Activated T-cell treated with anti-CD3 and anti-CD28 coated beads for 1 hour (primary cell): ENCODE measurements at regions not wholly inside any gene's neighbourhood (a gene's known extent, or its start where the extent isn't known, plus 50 kb on each side); places are given as distances from the start of the nearest gene placed in this dataset.

ENCODE experiments used
- DNase-seq: peaks from one replicate; pipeline ENCODE4 v3.0.0-alpha.2; 2020; ENCODE audit warnings: low read depth

DNA sequence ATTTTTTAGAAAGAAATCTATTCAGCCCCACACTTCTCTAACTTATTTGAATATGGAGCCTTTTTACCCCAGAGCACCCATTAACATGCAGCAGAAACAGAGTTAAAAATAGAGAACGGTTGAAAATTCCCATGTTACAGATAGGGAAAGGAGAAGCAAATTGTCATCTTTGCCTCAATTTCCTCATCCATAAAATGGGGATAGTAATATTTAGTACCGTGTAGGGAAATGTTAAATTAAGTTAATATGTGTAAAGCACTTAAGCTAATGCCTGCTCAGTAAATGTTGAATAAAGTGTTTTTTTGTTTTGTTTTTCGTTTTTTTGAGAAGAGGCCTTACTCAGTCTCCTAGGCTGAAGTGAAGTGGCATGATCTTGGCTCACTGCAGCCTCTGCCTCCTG lies 50.3 kb downstream of the NAV1 start:
- DNase-seq, result no peak

DNA sequence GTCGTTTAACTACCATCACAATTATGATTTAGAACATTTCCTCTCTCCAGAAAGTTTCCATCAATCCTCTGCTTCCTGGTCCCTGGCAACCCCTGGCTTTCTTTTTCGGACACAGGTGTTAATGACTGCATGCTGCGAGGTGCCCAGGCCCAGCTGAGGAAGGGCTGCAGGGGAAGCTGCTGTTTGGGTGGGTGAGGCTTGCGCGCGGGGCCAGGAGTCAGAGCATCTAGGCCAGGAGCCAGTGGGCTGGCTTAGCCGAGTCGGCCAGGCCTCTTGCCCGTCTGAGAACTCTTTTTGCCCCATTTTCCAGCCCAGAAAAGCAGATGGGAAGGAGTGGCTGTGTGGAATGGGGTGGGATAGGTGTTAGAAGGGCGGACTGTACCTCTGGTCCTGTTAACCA lies 51.5 kb downstream of the NAV1 start:
- no peak for DNase-seq

DNA sequence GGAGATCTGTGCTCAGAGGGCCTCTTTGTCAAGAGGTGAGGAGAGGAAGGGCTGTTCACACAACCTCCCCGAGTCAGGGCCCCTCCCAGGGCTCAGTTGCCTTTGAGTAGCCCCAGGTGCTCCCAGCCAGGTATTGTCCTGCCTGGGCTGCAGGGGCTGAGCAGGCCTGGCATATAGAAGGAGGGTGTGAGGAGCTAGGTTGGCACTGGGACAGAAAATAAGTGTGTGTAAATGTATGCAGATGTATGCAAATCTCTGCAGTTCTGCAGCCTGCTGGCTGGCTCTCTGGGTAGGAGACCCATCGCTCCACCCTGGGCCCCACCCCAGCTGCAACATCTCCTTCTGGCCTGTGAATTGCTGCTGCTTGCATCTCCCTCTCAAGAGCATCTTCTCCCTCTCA lies 52.4 kb downstream of the NAV1 start:
- no peak for DNase-seq

DNA sequence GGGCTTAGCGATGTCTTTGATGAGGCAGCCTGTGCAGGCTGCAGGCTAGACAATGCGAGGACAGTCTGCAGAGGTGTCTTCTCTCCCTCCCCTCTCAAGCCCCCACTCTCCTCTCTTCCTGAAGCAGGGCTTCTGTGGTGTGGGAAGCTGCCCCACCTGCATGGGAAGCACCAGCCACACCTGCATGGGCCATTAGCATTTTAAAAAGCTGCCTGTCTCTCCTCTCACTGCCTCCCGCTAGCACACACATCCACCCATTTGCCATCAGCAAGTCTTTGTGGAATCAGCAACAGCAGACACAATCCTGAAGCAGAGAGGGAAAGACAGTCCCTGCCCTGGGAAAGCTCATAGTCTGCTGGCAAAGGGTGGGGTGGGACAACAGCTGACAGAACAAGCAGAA lies 53.1 kb downstream of the NAV1 start:
- no peak for DNase-seq

DNA sequence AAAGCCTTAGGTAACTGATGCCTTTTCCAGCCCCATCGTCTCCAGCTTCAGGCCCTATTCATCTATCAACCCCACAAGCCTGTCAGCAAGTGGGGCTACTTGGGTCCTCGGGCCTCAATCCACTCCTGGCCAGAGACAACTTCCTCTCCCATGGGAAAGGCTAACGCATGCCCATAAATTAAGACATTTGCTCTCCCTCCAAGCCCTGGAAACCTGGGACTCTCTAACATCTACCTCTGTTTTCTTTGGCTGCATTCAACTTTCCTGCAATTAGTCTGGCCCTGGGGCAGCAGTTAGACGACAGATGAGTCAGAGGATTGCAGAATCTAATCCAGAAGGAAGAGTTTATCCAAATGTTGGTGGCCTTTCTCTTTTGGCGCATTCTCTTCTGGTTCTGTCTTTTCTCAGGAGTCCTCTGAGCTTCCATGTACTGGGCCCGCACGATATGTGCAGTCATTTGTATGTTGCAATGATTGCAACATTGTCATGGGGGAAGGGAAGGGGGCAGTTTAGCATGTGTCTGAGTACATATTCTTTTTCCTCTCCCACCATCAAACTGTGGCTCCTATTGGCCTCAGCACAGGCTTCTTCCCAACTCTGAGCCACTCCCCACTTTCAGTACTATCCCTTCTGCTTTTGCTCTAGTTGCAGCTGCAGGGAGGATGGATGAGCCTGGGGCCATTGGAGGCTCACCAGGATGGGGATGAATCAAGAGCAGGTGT lies 54.4 kb downstream of the NAV1 start:
- no peak for DNase-seq

DNA sequence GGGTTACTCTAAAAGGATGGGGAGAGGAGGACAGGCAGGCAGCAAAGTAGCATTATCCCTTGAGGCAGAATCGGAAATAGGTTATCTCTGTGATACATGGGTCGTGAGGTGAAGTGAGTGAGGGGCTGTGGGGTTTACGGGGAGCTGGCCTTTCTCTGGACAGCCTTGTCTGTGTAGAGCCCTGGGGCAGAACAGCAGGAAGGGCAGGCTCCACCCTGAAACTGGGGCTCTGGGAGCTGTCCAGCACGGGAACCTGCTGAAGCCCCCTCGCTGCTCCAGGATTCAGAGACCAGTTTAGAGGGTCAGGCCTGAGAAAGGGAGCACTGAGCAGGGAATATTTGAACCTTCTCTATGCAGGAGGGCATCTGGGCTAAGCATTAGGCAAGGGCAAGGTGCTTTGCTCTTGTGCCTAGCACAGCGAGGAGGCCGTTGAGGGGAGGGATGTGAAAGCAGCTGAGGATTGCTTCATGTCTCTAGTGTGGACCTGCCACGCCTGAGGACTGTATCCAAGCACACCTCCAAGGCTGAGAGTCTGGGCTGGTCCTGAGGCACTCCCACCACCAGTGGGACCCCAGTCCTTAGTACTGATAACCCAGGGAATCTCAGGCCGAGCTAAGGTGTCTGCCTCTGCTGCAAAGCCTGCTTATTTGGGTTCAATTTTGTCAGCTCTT lies 55.8 kb downstream of the NAV1 start:
- no peak for DNase-seq

DNA sequence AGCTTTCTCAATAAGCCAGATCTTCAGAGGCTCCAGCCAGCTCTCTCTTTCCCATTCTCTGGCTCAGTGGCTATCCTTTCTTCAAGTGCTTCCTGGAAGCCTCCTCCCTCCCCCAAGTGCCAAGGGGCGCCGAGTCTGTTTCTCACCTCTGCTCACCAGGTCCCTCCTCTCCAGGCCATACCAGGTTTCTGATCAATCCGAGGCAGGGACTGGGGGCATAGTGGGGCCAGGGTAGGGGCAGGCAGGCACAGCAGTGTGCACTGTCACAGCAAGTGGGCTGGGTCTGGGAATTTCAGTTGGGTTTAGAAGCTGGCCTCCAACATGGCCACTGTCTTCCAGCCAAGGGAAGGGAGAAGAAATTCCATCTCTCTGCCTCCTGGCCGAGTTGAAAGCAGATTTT lies 56.5 kb downstream of the NAV1 start:
- DNase-seq, result no peak

DNA sequence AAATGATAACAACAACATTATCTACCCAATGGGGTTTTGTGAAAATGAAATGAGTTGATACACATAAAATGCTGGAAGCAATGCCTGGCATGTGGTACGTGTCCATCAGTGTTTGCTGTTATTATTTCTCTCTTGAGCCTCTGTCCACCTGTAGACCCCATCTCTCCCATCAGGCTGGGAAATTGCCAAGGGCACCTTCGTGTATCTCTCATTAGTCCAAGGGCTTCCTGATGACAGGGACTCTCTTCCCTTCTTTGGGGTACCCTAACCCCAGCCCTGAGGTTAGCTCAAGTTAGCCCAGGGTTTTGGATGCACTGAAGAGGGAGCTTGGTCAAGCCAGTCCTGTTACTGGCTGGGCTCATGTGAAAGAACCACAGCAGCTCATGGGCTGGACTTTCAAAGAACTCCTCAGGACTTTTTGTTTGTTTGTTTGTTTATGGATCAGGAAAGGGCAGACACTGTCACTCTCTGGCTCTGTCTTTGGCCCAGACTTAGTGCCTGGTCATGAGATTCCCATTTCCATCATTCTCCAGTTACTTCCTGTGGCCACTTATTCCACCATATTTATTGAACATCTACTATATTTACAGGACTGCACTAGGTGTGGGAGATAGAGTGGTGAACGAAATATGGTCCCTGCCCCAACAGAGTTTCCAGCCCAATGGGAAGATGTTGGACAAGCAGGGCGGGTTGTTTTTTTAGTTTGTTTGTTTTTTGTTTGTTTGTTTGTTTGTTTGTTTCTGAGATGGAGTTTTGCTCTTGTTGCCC lies 57.4 kb downstream of the NAV1 start:
- DNase-seq, result no peak

DNA sequence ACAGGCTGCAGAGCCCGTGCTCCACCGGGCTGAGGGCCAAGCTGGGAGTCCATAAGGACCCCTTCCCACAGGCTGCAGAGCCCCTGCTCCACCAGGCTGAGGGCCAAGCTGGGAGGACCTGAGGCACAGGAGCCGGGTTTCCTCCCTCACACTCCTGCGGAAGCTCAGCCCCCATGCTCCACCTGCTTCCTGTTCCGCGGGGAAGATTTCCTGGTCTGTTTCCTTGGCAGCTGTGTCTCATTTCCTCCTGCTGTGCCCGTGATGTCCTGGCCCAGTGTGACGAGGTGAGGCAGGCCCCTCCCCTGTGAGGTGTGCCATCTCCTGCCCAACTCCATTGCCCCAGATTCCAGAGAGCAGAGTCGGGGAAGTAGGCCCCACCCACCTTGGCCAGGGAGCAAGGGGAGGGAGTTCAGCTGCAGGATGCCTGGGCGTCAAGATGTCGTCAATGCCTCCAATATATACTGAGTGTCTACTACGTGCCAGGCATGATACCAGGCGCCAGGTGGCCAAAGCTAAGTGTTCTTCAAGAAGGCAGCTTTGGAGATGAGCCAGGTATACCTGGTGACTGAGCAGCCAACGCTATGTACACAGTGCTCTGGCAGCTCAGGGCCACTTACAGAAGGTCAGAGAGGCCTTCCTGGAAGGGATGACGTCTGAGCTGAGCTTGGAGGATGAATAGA lies 58.8 kb downstream of the NAV1 start:
- no peak for DNase-seq

DNA sequence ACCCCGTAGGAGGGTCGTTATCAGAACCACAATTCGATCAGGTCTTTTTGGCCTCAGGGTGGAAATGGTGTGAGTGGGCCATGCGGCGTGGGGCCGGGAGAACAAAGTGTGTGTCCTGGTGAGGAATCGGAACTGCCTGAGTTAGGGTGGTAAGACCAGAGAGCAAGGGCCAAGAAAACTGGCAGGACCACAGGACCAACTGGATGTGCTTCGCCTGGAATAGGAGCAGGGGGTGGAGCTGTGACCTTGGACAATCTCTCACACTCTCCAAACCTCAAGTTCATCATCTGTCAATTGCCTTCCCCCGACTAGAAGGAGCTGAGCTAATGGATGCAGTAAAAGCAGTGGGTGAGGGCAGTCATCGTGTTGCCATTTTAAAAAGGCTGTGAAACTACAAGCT lies 59.5 kb downstream of the NAV1 start:
- DNase-seq, result no peak

DNA sequence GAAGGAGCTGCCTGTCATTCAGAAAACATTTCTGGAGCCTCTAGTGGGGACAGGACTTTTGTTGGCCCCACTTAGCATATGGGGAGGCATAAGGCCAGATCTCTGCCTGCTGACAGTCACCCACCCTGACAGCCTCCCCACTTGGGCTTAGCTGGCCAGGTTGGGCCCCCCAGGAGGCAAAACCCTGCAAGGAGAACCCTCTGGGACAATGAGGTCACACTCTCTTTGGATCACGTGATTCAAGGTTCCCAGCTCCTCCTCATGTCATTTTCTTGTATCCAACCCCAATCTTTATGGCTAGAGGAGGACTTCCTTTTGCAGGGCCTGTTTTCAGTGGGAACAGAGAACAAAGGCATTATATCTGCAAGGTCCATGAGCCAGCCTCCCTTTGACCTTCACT lies 60.0 kb downstream of the NAV1 start:
- DNase-seq, result no peak

DNA sequence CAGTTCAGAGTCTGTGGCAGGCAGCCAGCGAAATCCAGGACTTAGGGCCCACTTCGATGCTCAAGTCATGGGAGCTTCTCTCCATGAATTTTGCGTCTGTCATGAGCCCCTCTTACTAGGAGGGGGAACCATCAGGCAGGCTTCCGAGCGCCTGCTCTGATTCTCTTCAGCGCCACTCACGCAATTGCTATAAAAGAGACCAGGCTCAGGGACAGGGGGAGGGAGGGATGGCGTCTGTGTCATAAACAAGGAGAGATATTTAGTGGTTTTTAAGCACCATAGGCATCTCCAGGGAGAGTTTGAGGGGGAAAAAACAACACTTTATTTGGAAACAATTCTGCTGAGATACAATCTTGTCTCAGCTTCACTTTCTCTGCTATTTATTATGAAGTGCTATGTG lies 60.6 kb downstream of the NAV1 start:
- no peak for DNase-seq

DNA sequence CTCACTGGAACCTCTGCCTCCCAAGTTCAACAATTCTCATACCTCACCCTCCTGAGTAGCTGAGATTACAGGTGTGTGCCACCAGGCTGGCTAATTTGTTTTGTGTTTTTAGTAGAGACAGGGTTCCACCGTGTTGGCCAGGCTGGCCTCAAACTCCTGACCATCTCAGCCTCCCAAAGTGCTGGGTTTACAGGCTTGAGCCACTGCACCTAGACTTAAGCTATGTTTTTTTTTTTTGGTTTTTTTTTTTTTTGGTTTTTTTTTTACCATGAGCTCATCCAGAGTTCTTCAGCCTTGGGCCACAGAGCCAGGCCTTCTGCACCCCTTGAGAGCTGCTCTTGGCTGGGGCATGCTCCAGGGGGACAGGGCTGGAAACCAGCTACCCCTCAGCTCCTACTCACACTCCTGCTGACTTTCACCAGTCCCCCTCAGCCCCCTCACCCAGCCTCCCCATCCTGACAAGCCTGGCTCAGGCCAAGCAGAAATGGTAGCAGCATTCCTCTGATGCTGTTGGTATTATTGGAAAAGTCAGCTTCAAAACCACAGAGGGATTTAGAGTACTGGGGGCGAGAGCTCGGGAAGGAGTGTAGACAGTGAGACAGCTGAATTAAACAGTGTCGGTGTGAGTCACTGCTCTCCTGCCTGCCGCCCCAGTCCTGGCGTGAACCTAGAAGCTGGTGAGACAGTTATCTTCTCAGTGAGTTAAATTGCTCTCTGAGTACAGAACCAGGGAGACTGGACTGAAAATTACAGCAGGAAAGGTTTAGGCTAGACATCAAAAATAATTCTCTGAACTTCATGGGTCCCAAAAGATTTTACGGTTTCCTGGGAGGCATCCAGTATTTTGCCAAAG lies 63.7 kb downstream of the NAV1 start:
- no peak for DNase-seq

DNA sequence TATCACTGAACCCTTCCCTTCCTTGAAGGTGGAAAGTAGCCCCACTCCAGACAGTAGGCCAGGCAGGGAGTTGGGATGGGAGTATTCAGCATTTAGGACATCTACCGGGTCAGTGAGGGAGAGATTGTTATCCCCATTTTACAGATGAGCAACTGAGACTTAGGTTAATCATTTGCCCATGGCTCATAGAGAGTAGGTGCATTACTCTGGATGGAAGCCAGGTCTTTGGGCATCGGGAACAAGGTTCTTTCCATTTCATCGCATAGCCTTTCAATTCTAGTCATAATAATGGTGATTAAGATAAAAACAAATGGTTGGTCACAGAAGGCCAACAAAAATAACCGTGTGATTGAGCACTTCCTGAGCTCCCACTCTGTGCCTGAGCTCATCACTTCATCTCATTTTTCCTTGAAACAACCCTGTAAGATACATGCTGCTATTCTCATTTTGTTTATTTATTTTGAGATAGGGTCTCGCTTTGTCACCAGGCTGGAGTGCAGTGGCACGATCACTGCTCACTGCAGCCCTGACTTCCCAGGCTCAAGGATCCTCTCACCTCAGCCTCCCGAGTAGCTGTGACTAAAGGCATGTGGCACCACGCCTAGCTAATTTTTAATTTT lies 64.8 kb downstream of the NAV1 start:
- no peak for DNase-seq

DNA sequence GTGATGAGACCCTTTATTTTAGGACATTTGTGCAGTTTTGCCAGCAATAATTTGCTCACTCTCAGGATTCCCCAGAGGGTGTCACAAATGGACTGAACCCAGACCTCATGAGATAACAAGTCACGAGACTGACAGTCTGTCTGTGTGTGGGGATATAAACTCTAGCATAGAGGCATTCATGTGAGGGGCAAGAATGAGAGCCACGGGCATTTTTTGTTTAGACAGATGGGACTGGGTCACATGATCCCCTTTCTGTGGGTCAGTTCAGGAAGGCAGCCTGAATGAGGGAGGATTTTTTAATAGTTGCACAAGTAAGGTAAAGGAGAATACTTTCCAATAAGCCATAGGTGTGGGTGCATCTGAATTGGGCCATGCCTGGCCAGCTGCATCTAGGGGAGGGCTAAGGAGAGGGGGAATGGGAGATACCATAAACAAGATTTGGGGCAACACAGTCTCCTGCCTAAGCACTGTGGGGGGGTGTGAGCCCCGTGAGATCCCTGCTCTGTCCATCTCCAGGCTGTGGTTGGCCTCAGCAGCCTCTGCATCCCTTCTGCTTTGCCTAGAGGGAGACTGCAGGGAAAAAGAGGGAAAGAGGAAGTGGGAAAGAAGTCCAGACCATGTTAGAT lies 66.6 kb downstream of the NAV1 start:
- DNase-seq, result no peak

DNA sequence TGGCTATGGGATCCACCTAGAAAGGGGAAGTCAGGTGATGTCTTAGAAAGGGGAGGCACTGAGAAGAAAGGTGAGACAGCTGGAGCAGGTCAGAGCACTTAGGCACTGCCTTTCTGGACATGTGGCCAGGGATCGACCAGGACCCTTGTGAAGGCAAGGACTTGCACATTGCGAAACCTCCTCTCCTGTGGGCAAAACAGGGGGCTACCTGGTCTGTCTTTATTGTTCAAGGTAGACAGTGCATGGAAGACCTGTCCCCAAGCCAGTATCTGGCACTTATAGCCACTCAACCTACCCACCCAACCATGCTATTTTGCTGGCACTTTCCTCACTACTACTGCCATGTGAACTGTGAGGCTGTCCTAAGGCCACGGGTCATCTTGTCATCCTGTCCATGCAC lies 67.2 kb downstream of the NAV1 start:
- no peak for DNase-seq

DNA sequence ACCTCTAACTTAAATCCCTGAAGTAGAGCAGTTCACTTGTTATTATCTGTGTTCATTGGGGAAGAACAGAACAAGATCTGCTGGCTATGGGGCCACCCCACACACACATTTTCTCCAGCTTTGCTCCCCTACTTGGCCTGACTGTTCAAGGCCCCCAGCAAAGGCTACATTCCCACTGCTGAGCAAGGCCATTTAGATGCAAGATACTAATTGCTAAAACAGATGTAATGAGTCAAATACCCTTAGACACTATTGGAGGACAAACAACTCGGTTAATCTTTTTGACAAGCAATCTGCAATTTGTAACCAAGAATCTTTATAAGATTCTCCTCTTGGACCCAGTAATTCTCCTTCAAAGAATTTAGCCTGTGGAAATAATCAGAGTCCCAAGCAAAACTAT lies 67.7 kb downstream of the NAV1 start:
- no peak for DNase-seq

DNA sequence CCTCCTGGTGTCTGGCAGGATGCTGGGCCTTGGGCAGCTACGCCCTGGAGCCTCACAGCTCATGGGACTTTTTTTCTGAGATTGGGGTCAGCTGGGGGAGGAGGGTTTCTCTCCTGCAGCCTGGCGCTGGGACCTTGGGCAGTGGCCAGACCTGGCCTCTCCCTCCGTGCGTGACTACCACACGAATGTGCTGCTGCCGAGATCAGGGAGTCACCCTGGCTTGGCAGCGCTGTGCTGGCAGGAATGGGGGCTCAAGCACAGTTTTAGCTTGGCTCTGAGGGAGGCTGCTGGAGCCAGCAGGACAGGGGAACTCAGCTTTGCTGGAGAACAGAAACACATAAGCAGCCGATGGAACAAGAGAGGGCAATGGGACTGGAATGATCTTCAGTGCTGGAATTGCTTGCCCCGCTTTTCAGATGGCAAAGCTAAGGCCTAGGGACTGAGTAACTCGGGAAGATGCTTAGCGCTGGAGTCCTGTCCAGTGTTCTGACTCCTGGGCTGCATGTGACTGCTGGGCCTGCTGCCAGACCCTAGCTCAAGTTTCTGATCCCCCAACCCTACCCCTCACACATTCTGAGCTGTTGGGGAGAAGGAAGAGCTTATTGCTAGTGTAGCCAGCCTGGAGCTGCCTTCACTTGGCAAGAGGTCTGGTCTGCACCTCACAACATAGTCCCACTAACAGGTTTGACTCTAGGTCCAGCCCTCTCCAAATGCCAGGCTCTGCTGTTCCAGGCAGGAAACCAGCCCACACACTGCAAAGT lies 69.9 kb downstream of the NAV1 start:
- DNase-seq, result no peak

DNA sequence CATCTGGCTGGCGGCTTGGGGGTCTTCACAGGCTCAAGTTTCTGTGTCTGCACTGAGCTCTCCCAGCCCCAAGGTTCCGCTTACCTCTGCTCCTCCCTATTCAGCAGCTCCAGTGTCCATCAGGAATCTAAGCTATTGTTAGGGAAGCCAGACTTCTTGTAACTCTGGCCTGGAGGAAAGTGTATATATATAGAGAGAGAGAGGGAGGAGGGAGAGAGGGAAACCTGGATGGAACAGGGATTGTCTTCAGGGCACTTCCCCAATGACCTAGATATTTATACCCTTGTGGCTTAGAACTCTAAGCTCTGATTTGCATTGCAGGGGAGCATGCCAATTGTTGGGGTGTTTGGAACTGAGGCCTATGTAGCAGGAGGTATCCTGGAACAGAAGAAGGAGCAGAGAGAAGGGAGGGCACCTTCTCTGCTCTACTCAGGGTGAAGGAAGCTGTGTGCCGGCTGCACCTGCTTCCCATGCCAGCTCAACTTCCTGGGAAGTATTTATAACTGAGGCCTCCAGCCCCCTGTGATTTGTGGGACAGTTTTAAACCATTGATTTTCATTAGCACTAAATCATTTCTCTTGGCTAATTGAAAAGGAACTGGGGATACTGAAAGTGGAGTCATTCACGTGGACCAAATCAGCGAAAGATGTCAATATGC lies 70.9 kb downstream of the NAV1 start:
- no peak for DNase-seq

DNA sequence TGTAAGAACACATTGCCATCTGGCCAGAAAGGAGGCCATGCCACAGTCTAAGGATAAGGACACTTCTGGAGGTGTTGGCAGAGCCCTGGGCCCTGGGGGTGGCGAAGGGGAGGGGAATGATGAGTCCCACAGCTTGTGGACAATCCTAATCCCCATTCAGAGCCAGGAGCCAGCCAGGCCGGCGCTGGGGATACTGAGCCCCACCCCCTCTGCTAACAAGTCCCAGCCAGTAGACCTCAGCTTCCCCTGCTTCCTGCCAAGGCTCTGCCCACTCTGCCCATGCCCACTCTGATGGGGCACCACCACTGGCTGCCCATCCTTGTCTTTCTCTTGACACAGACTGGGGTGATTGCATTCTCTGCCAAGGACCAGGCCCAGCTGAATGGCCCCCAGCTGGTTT lies 71.9 kb downstream of the NAV1 start:
- no peak for DNase-seq
